ENCODE measurements at regions not wholly inside any gene's neighbourhood (a gene's known extent, or its start where the extent isn't known, plus 50 kb on each side); places are given as distances from the start of the nearest gene placed in this dataset.
A peak's percentile ranks its signal among the peaks of the same experiment; 100 is the strongest.
"Not testable (repeated sequence)": the region's sequence is repeated elsewhere in the genome, so short reads cannot be mapped to it uniquely, and the experiment has no call there.

DNA sequence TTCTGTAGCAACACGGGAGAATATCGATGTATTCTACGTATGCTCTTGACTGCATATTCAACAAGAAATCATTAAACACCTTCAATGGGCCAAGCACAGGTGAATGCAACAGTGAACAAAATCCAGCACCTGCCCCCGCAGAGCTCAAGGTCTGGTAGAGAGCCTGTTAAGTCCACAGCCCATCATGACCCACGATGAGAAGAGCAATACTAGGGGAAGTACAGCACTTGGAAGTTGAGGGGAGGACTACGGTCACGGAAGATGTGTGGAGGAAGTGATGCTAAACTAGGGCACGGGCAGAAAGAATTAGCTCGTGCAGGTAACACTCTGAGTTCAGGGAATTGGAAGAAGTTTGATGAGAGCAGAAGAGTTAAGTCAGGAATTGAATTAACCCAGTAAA lies 253.6 kb downstream of the HAPSTR1 start:
- Histone ChIP-seq H3K9me3 (peaks cover 6 to 11% of the 10 kb centered on the region in 2 donors), H3K27me3 (no peaks in the 10 kb centered on the region), H3K4me3 (no peak overlapping the region), H3K4me1 (no peaks in the 10 kb centered on the region), H3K27ac (no peak overlapping the region), H3K36me3 (no peaks in the 10 kb centered on the region)
- intact Hi-C loops (cut with DNase I; ENCODE audit: low total_unique reads) (no loop called here), in situ Hi-C loops (cut with MboI; ENCODE audit: low pct_ligation_motif_present in 1 of 4, low pct_unique_long_range_greater_than_20kb in 1 of 4, low sequenced_read_pairs in 3 of 4) (no loop called here)
- DNase-seq = no peak
- WGBS, 2 donors (ENCODE audit: low coverage in 1 of 2) = 76 to 94% methylated on average over 4 to 9 of the region's 9 CpGs
- TF ChIP-seq POLR2AphosphoS5 (IDR thresholded peaks at IDR 0.05) (no peak), POLR2A (IDR thresholded peaks at IDR 0.05) (no peak), EP300 (IDR thresholded peaks at IDR 0.05; ENCODE audit: low read depth) (no peak)
- TF ChIP-seq, protein P1, sequence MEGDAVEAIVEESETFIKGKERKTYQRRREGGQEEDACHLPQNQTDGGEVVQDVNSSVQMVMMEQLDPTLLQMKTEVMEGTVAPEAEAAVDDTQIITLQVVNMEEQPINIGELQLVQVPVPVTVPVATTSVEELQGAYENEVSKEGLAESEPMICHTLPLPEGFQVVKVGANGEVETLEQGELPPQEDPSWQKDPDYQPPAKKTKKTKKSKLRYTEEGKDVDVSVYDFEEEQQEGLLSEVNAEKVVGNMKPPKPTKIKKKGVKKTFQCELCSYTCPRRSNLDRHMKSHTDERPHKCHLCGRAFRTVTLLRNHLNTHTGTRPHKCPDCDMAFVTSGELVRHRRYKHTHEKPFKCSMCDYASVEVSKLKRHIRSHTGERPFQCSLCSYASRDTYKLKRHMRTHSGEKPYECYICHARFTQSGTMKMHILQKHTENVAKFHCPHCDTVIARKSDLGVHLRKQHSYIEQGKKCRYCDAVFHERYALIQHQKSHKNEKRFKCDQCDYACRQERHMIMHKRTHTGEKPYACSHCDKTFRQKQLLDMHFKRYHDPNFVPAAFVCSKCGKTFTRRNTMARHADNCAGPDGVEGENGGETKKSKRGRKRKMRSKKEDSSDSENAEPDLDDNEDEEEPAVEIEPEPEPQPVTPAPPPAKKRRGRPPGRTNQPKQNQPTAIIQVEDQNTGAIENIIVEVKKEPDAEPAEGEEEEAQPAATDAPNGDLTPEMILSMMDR (IDR thresholded peaks at IDR 0.05) = no peak

DNA sequence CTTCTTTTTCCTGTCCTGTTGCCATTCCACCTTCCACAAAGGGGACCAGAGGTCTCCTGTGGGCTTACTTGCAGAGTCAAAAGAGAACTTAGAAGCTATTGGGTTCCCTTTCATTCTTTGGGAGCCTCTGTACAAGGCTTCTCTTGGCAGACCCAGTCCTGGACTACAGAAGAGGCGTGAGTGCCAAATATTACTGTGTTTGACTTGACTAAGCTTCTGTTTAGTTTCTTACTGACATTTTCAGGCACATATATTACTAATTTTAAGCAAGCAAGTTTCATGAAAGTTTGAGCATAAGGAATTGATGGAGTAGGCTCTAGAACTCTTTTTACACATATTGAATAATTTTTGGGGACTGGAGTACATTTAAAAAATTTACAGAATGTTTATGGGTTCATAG lies 254.4 kb downstream of the HAPSTR1 start:
- intact Hi-C loops (cut with DNase I; ENCODE audit: low total_unique reads) = no loop called here
- H3K4me3 ChIP-seq = no peak overlapping the region
- H3K4me1 ChIP-seq = no peaks in the 10 kb centered on the region
- TF ChIP-seq POLR2A (IDR thresholded peaks at IDR 0.05) (no peak), POLR2AphosphoS5 (IDR thresholded peaks at IDR 0.05) (peak in 1 of 3 donors; percentile 52), EP300 (IDR thresholded peaks at IDR 0.05; ENCODE audit: low read depth) (no peak)
- TF ChIP-seq, protein P1 (IDR thresholded peaks at IDR 0.05) = no peak
- WGBS, 2 donors (ENCODE audit: low coverage in 1 of 2) = 43 to 80% methylated on average over 1 of the region's 1 CpG
- peaks cover 6 to 11% of the 10 kb centered on the region in 2 donors for H3K9me3 ChIP-seq
- H3K27me3 ChIP-seq = no peaks in the 10 kb centered on the region
- no peaks in the 10 kb centered on the region for H3K36me3 ChIP-seq
- DNase-seq = no peak
- H3K27ac ChIP-seq = no peak overlapping the region
- in situ Hi-C loops (cut with MboI; ENCODE audit: low pct_ligation_motif_present in 1 of 4, low pct_unique_long_range_greater_than_20kb in 1 of 4, low sequenced_read_pairs in 3 of 4) = no loop called here

DNA sequence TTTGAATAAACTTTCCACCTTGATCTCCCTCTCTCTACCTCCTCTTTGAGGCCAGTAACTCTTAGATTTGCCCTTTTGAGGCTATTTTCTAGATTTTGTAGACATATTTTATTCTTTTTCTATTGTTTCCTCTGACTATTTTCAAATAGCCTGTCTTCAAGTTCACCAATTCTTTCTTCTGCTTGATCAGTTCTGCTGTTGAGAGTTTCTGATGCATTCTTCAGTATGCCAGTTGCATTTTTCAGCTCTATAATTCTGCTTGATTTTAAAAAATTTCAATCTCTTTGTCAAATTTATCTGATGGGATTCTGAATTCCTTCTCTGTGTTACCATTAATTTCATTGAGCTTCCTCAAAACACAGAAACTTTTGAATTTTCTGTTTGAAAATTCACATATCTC lies 257.5 kb downstream of the HAPSTR1 start:
- H3K27me3 ChIP-seq = no peaks in the 10 kb centered on the region
- no peak overlapping the region for H3K4me3 ChIP-seq
- in situ Hi-C loops (cut with MboI; ENCODE audit: low pct_ligation_motif_present in 1 of 4, low pct_unique_long_range_greater_than_20kb in 1 of 4, low sequenced_read_pairs in 3 of 4) (no loop called here), intact Hi-C loops (cut with DNase I; ENCODE audit: low total_unique reads) (no loop called here)
- no peak for DNase-seq
- no peak overlapping the region for H3K27ac ChIP-seq
- no peak for TF ChIP-seq POLR2A (IDR thresholded peaks at IDR 0.05)
- no peak for TF ChIP-seq EP300 (IDR thresholded peaks at IDR 0.05; ENCODE audit: low read depth)
- TF ChIP-seq, protein P1 (IDR thresholded peaks at IDR 0.05) = no peak
- no peak for TF ChIP-seq POLR2AphosphoS5 (IDR thresholded peaks at IDR 0.05)
- no peaks in the 10 kb centered on the region for H3K4me1 ChIP-seq
- no peaks in the 10 kb centered on the region for H3K36me3 ChIP-seq
- H3K9me3 ChIP-seq = peaks cover 6 to 11% of the 10 kb centered on the region in 2 donors

DNA sequence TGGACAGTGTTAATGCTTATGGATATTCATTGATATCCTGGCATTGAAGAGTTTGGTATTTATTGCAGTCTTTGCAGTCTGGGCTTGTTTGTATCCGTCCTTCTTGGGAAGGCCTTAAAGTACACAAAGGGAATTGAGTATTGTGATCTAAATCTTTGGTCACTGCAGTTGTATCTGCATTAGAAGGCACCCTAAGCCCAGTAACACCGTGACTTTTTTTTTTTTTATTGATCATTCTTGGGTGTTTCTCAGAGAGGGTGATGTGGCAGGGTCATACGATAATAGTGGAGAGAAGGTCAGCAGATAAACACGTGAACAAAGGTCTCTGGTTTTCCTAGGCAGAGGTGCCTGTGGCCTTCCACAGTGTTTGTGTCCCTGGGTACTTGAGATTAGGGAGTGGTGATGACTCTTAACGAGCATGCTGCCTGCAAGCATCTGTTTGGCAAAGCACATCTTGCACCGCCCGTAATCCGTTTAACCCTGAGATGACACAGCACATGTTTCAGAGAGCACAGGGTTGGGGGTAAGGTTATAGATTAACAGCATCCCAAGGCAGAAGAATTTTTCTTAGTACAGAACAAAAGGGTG lies 258.0 kb downstream of the HAPSTR1 start:
- H3K27ac ChIP-seq; H3K4me3 ChIP-seq; in situ Hi-C loops (cut with MboI; ENCODE audit: low pct_ligation_motif_present in 1 of 4, low pct_unique_long_range_greater_than_20kb in 1 of 4, low sequenced_read_pairs in 3 of 4); DNase-seq; intact Hi-C loops (cut with DNase I; ENCODE audit: low total_unique reads); H3K27me3 ChIP-seq; H3K36me3 ChIP-seq; H3K4me1 ChIP-seq: not testable (repeated sequence)
- WGBS, 2 donors (ENCODE audit: low coverage in 1 of 2) = 81 to 85% methylated on average over 5 to 8 of the region's 8 CpGs
- peaks cover 6 to 11% of the 10 kb centered on the region in 2 donors for H3K9me3 ChIP-seq

DNA sequence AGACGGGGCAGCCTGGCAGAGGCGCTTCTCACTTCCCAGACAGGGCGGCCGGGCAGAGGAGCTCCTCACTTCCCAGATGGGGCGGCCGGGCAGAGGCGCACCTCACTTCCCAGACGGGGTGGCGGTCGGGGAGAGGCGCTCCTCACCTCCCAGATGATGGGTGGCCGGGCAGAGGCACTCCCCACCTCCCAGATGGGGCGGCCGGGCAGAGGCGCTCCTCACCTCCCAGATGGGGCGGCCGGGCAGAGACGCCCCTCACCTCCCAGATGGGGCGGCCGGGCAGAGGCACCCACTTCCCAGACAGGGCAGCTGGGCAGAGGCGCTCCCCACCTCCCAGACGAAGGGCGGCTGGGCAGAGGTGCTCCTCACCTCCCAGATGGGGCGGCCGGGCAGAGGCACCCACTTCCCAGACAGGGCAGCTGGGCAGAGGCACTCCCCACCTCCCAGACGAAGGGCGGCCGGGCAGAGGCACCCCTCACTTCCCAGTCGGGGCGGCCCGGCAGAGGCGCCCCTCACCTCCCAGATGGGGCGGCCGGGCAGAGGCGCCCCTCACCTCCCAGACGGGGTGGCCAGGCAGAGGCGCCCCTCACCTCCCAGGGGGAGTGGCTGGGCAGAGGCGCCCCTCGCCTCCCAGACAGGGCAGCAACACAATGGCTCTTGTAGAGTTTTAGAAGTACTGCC lies 258.8 kb downstream of the HAPSTR1 start:
- H3K27ac ChIP-seq; H3K36me3 ChIP-seq; intact Hi-C loops (cut with DNase I; ENCODE audit: low total_unique reads); in situ Hi-C loops (cut with MboI; ENCODE audit: low pct_ligation_motif_present in 1 of 4, low pct_unique_long_range_greater_than_20kb in 1 of 4, low sequenced_read_pairs in 3 of 4); H3K27me3 ChIP-seq; DNase-seq; H3K4me3 ChIP-seq; H3K4me1 ChIP-seq: not testable (repeated sequence)
- H3K9me3 ChIP-seq = peaks cover 6 to 11% of the 10 kb centered on the region in 2 donors
- 94% methylated on average over 23 of the region's 39 CpGs; no CpG with 5 or more reads in 1 of the 2 donors for WGBS, 2 donors (ENCODE audit: low coverage in 1 of 2)
